Tongue (tissue), 1 donor: ENCODE measurements at regions not wholly inside any gene's neighbourhood (a gene's known extent, or its start where the extent isn't known, plus 50 kb on each side); places are given as distances from the start of the nearest gene placed in this dataset.

Experiments used
- DNase-seq: peaks from one replicate; pipeline ENCODE4 v3.0.0-alpha.2; 2015

GRCh38 chr6:22809370-22809769, 240.0 kb downstream of the HDGFL1 start:
- no peak for DNase-seq

GRCh38 chr6:22819209-22819608, 249.8 kb downstream of the HDGFL1 start:
- no peak for DNase-seq

GRCh38 chr6:22821664-22822320, 252.4 kb downstream of the HDGFL1 start:
- DNase-seq: no peak

- DNase-seq: no peak
Measured at GRCh38 chr6:22825210-22825609, 255.8 kb downstream of the HDGFL1 start.

- no peak for DNase-seq
Measured at GRCh38 chr6:22826961-22827360, 257.6 kb downstream of the HDGFL1 start.

- no peak for DNase-seq
Measured at GRCh38 chr6:22827760-22828159, 258.4 kb downstream of the HDGFL1 start.

- peak; percentile 86 for DNase-seq
Measured at GRCh38 chr6:22828179-22829062, 259.1 kb downstream of the HDGFL1 start.

GRCh38 chr6:22829070-22829469, 259.7 kb downstream of the HDGFL1 start:
- peak; percentile 14 for DNase-seq

- DNase-seq: no peak
Measured at GRCh38 chr6:22830463-22830862, 261.1 kb downstream of the HDGFL1 start.

- DNase-seq: no peak
Measured at GRCh38 chr6:22833191-22833590, 263.8 kb downstream of the HDGFL1 start.

GRCh38 chr6:22838345-22838744, 269.0 kb downstream of the HDGFL1 start:
- no peak for DNase-seq

GRCh38 chr6:22845467-22845866, 276.1 kb downstream of the HDGFL1 start:
- no peak for DNase-seq

GRCh38 chr6:22848121-22848520, 278.8 kb downstream of the HDGFL1 start:
- DNase-seq: no peak

- DNase-seq: no peak
Measured at GRCh38 chr6:22849921-22850320, 280.6 kb downstream of the HDGFL1 start.

GRCh38 chr6:22852101-22852500, 282.7 kb downstream of the HDGFL1 start:
- DNase-seq: no peak

- DNase-seq: peak; percentile 88
Measured at GRCh38 chr6:22873513-22874136, 304.3 kb downstream of the HDGFL1 start.

- no peak for DNase-seq
Measured at GRCh38 chr6:22875845-22876244, 306.5 kb downstream of the HDGFL1 start.

- DNase-seq: no peak
Measured at GRCh38 chr6:22878324-22878701, 308.9 kb downstream of the HDGFL1 start.

GRCh38 chr6:22878706-22879105, 309.3 kb downstream of the HDGFL1 start:
- DNase-seq: no peak

- peak; percentile 46 for DNase-seq
Measured at GRCh38 chr6:22880686-22881433, 311.5 kb downstream of the HDGFL1 start.

- DNase-seq: no peak
Measured at GRCh38 chr6:22882581-22882980, 313.2 kb downstream of the HDGFL1 start.

- no peak for DNase-seq
Measured at GRCh38 chr6:22883061-22883717, 313.8 kb downstream of the HDGFL1 start.
